ENCODE measurements at regions not wholly inside any gene's neighbourhood (a gene's known extent, or its start where the extent isn't known, plus 50 kb on each side); places are given as distances from the start of the nearest gene placed in this dataset.

DNA sequence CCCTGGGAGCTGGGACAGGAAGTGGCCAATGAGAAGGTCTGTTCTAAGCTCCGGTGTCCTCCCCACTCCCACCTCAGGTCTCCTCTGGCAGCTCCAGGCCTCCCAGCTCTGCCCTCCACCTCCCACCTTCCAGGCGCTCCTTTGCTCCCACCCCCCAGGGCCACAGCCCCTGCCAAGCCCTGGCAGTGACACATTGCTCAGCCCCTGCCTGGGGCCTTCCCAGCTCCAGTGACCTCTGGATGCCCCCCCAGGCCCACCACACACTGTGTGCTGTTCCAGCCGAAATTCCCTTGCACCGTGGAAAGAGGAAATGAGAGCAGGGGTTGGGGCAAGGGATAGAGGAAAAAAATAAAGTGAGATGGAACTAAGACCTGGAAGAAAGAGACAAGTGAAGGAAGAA lies 289.6 kb downstream of the CYP26B1 start:
- Histone ChIP-seq H3K27ac (ENCODE audit: extremely low read length, insufficient read depth, low read length) (no peak overlapping the region), H3K27me3 (ENCODE audit: control insufficient read depth in 1 of 2, insufficient read depth in 2 of 2, low read length in 2 of 2) (peaks cover 3 to 41% of the 10 kb centered on the region in 2 experiments; a peak in 3 of 5 replicates), H3K4me2 (ENCODE audit: low read depth, low read length) (no peak overlapping the region), H2AFZ (ENCODE audit: low read length) (no peak overlapping the region), H3K4me3 (replicated peaks in 1 of 3; ENCODE audit: insufficient read depth in 1 of 3, low read depth in 2 of 3, low read length in 3 of 3) (no peak overlapping the region), H3K4me1 (ENCODE audit: insufficient read depth, low read length) (no peaks in the 10 kb centered on the region), H3K36me3 (replicated peaks in 1 of 2; ENCODE audit: control insufficient read depth in 1 of 2, insufficient read depth in 2 of 2, low read length in 2 of 2) (no peaks in the 10 kb centered on the region), H3K9me3 (ENCODE audit: low read length) (no peaks in the 10 kb centered on the region), H4K20me1 (ENCODE audit: insufficient read depth, low read length) (no peaks in the 10 kb centered on the region), H3K9ac (ENCODE audit: insufficient read depth, low read depth, low read length) (no peak overlapping the region), H3K79me2 (ENCODE audit: insufficient read depth, low read length) (no peaks in the 10 kb centered on the region)
- in situ Hi-C loops (cut with HindIII; ENCODE audit: extremely low pct_ligation_motif_present, low pct_unique_long_range_greater_than_20kb) (no loop called here), intact Hi-C loops (cut with micrococcal nuclease; ENCODE audit: unreplicated experiment) (no loop called here)
- TF ChIP-seq, protein P1, sequence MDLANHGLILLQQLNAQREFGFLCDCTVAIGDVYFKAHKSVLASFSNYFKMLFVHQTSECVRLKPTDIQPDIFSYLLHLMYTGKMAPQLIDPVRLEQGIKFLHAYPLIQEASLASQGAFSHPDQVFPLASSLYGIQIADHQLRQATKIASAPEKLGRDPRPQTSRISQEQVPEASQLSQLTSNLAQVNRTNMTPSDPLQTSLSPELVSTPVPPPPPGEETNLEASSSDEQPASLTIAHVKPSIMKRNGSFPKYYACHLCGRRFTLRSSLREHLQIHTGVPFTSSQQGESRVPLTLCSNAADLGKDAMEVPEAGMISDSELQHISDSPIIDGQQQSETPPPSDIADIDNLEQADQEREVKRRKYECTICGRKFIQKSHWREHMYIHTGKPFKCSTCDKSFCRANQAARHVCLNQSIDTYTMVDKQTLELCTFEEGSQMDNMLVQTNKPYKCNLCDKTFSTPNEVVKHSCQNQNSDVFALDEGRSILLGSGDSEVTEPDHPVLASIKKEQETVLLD (CRISPR knock-in tag; IDR thresholded peaks at IDR 0.05; ENCODE audit: low read depth), result no peak
- TF ChIP-seq, protein P2, sequence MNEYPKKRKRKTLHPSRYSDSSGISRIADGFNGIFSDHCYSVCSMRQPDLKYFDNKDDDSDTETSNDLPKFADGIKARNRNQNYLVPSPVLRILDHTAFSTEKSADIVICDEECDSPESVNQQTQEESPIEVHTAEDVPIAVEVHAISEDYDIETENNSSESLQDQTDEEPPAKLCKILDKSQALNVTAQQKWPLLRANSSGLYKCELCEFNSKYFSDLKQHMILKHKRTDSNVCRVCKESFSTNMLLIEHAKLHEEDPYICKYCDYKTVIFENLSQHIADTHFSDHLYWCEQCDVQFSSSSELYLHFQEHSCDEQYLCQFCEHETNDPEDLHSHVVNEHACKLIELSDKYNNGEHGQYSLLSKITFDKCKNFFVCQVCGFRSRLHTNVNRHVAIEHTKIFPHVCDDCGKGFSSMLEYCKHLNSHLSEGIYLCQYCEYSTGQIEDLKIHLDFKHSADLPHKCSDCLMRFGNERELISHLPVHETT (CRISPR knock-in tag; conservative IDR thresholded peaks at IDR 0.05), result no peak
- TF ChIP-seq ZNF260 (CRISPR knock-in tag; IDR thresholded peaks at IDR 0.05; ENCODE audit: borderline replicate concordance, low read depth) (no peak), ZFP36L1 (CRISPR knock-in tag; IDR thresholded peaks at IDR 0.05) (no peak), MTA1 (CRISPR knock-in tag; IDR thresholded peaks at IDR 0.05; ENCODE audit: borderline replicate concordance) (no peak), ATF1 (CRISPR knock-in tag; IDR thresholded peaks at IDR 0.05) (no peak), HDAC6 (IDR thresholded peaks at IDR 0.05; ENCODE audit: low read depth, low read length) (no peak), HOXA9 (CRISPR knock-in tag; IDR thresholded peaks at IDR 0.05; ENCODE audit: borderline replicate concordance) (no peak), CHCHD3 (CRISPR knock-in tag; IDR thresholded peaks at IDR 0.05) (no peak), RFX1 (IDR thresholded peaks at IDR 0.05) (no peak), POLR2A (IDR thresholded peaks at IDR 0.05; ENCODE audit: insufficient read depth in 1 of 2, low read depth in 2 of 2, low read length in 2 of 2) (no peak)
- TF ChIP-seq, protein P3, sequence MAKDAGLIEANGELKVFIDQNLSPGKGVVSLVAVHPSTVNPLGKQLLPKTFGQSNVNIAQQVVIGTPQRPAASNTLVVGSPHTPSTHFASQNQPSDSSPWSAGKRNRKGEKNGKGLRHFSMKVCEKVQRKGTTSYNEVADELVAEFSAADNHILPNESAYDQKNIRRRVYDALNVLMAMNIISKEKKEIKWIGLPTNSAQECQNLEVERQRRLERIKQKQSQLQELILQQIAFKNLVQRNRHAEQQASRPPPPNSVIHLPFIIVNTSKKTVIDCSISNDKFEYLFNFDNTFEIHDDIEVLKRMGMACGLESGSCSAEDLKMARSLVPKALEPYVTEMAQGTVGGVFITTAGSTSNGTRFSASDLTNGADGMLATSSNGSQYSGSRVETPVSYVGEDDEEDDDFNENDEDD (CRISPR knock-in tag; IDR thresholded peaks at IDR 0.05; ENCODE audit: borderline replicate concordance), result no peak
- DNase-seq (ENCODE audit: low spot score) (no peak), FAIRE-seq (no peak), ATAC-seq (no peak)
- ChIA-PET POLR2A (no interaction called here), CTCF (ENCODE audit: low intra/inter-chr PET ratio, low total read pairs) (no interaction called here)
- WGBS (ENCODE audit: low lambda C conversion rate), result 5% methylated on average over 4 of the region's 4 CpGs
- no TSS peak for BruUV-seq (replicated peaks)

All from HepG2 (cell line).